GM18868 (cell line): ENCODE measurements at regions not wholly inside any gene's neighbourhood (a gene's known extent, or its start where the extent isn't known, plus 50 kb on each side); places are given as distances from the start of the nearest gene placed in this dataset.

Experiments
- ATAC-seq: cut with Tn5 transposase; IDR thresholded peaks from one replicate; pipeline ENCODE4 v1.9.1; 2021; ENCODE audit warnings: mild to moderate bottlenecking, moderate library complexity; ENCODE audit not compliant: unreplicated experiment

GRCh38 chr11:133787379-133788141 lies 57.8 kb downstream of the SPATA19 start:
- ATAC-seq, result no peak

GRCh38 chr11:133785795-133786340 lies 59.4 kb downstream of the SPATA19 start:
- no peak for ATAC-seq

- ATAC-seq, result no peak
Measured at GRCh38 chr11:133784359-133784758, 61.0 kb downstream of the SPATA19 start.

- no peak for ATAC-seq
Measured at GRCh38 chr11:133782116-133782725, 63.1 kb downstream of the SPATA19 start.

- no peak for ATAC-seq
Measured at GRCh38 chr11:133778161-133778560, 67.2 kb downstream of the SPATA19 start.

- ATAC-seq, result no peak
Measured at GRCh38 chr11:133776671-133777367, 68.5 kb downstream of the SPATA19 start.

GRCh38 chr11:133762538-133762937 lies 82.8 kb downstream of the SPATA19 start:
- ATAC-seq, result no peak

GRCh38 chr11:133753150-133753549 lies 92.2 kb downstream of the SPATA19 start:
- ATAC-seq, result no peak

GRCh38 chr11:133749841-133750240 lies 95.5 kb downstream of the SPATA19 start:
- no peak for ATAC-seq

GRCh38 chr11:133747409-133747808 lies 97.9 kb downstream of the SPATA19 start:
- no peak for ATAC-seq

- no peak for ATAC-seq
Measured at GRCh38 chr11:133746663-133747306, 98.5 kb downstream of the SPATA19 start.

GRCh38 chr11:133745791-133746190 lies 99.5 kb downstream of the SPATA19 start:
- ATAC-seq, result no peak

GRCh38 chr11:133742353-133742752 lies 103.0 kb downstream of the SPATA19 start:
- no peak for ATAC-seq

- no peak for ATAC-seq
Measured at GRCh38 chr11:133740963-133741362, 104.3 kb downstream of the SPATA19 start.

GRCh38 chr11:133739481-133739880 lies 105.8 kb downstream of the SPATA19 start:
- no peak for ATAC-seq

- ATAC-seq, result no peak
Measured at GRCh38 chr11:133738624-133739023, 106.7 kb downstream of the SPATA19 start.

- ATAC-seq, result no peak
Measured at GRCh38 chr11:133733631-133734030, 111.7 kb downstream of the SPATA19 start.

GRCh38 chr11:133732109-133732674 lies 113.1 kb downstream of the SPATA19 start:
- ATAC-seq, result no peak

GRCh38 chr11:133727774-133728173 lies 117.5 kb downstream of the SPATA19 start:
- no peak for ATAC-seq

GRCh38 chr11:133726542-133726941 lies 118.8 kb downstream of the SPATA19 start:
- ATAC-seq, result no peak

- no peak for ATAC-seq
Measured at GRCh38 chr11:133724116-133724515, 121.2 kb downstream of the SPATA19 start.
